GM19351 (cell line): ENCODE measurements at regions not wholly inside any gene's neighbourhood (a gene's known extent, or its start where the extent isn't known, plus 50 kb on each side); places are given as distances from the start of the nearest gene placed in this dataset.
"Not testable (repeated sequence)": the region's sequence is repeated elsewhere in the genome, so short reads cannot be mapped to it uniquely, and the experiment has no call there.

Experiments
- ATAC-seq: cut with Tn5 transposase; IDR thresholded peaks from one replicate; pipeline ENCODE4 v1.9.1; 2021; ENCODE audit warnings: mild to moderate bottlenecking, moderate library complexity; ENCODE audit not compliant: unreplicated experiment

DNA sequence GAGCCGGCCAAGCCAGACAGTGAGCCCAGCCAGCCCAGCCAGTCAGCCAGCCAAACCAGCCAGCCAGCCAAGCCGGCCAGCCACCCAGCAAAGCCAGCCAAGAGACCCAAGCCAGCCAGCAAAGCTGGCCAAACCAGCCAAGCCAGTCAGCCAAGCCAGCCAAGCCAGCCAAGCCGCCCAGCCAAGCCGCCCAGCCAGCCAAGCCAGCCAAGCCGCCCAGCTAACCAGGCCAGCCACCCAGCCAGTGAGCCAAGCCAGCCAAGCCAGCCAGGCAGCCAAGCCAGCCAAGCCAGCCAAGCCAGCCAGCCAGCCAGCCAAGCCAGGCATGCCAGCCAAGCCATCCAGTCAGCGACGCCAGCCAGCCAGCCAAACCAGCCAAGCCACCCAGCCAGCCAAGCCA lies 1596.9 kb downstream of the RPIA start:
- not testable (repeated sequence) for ATAC-seq

GRCh38 chr2:90289291-90289980 lies 1598.0 kb downstream of the RPIA start:
- not testable (repeated sequence) for ATAC-seq

GRCh38 chr2:90290701-90291100 lies 1599.2 kb downstream of the RPIA start:
- ATAC-seq: not testable (repeated sequence)

DNA sequence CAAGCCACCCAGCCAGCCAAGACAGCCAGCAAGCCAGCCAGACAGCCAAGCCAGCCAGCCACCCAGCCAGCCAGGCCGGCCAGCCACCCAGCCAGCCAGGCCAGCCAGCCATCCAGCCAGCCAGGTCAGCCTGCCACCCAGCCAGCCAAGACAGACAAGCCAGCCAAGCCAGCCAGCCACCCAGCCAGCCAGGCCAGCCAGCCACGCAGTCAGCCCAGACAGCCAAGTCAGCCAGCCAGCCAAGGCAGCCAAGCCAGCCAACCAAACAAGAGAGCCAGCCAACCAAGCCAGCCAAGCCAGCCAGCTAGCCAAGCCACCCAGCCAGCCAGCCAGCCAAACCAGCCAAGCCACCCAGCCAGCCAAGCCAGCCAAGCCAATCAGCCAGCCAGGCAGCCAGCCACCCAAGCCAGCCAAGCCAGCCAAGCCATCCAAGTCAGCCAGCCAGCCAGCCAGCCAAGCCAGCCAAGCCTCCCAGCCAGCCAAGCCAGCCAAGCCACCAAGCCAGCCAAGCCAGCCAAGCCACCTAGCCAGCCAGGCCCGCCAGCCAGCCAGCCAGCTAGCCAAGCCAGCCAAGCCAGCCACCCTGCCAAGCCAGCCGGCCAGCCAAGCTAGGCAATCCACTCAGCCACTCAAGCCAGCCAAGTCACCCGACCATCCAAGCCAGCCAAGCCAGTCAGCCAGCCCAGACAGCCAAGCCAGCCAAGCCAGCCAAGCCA lies 1599.9 kb downstream of the RPIA start:
- ATAC-seq: not testable (repeated sequence)

GRCh38 chr2:90291934-90292333 lies 1600.5 kb downstream of the RPIA start:
- not testable (repeated sequence) for ATAC-seq

DNA sequence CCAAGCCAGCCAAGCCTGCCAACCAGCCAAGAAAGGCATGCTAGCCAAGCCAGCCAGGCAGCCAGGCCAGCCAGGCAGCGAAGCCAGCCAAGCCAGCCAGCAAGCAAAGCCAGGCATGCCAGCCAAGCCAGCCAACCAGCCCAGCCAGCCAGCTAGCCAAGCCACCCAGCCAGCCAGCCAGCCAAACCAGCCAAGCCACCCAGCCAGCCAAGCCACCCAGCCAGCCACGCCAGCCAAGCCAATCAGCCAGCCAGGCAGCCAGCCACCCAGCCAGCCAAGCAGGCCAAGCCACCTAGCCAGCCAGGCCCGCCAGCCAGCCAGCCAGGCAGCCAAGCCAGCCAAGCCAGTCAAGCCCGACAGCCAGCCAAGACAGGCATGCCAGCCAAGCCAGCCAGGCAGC lies 1601.0 kb downstream of the RPIA start:
- not testable (repeated sequence) for ATAC-seq

DNA sequence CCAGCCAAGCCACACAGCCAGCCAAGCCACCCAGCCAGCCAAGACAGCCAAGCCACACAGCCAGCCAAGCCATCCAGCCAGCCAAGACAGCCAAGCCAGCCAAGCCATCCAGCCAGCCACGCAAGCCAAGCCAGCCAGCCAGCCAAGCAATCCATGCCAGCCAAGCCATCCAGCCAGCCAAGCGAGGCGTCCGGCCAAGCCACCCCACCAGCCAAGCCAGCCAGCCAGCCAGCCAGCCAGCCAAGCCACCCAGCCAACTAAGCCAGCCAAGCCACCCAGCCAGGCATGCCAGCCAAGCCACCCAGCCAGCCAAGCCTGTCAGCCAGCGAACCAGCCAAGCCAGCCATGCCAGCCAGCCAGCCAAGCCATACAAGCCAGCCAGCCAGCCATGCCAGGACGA lies 1601.8 kb downstream of the RPIA start:
- not testable (repeated sequence) for ATAC-seq

DNA sequence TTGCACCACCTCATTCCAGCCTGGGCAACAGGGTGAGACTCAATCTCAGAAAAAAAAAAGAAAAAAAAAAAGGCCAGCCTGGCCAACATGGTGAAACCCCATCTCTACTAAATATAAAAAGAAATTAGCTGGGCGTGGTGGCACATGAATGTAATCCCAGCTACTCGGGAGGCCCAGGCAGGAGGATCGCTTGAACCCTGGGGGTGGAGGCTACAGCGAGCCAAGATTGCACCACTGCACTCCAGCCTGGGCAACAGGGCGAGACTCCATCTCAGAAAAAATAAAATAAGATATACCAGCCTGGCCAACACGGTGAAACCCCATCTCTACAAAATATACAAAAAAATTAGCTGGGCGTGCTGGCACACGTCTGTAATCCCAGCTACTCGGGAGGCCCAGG lies 1602.3 kb downstream of the RPIA start:
- not testable (repeated sequence) for ATAC-seq

DNA sequence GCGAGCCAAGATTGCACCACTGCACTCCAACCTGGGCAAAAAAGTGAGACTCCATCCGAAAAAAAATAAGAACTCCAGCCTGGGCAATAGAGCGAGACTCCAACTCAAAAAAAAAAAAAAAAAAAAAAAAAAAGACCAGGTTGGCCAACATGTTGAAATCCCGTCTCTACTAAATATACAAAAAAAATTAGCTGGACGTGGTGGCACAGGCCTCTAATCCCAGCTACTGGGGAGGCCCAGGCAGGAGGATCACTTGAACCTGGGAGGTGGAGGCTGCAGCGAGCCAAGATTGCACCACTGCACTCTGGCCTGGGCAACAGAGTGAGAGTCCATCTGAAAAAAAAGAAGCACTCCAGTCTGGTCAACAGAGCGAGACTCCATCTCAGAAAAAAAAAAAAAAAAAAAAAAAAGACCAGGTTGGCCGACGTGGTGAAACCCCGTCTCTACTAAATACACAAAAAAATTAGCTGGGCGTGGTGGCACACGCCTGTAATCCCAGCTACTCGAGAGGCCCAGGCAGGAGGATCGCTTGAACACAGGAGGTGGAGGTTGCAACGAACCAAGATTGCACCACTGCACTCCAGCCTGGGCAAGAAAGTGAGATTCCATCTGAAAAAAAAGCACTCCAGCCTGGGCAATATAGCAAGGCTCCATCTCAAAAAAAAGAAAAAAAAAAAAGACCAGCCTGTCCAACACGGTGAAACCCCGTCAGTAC lies 1603.7 kb downstream of the RPIA start:
- ATAC-seq: not testable (repeated sequence)

DNA sequence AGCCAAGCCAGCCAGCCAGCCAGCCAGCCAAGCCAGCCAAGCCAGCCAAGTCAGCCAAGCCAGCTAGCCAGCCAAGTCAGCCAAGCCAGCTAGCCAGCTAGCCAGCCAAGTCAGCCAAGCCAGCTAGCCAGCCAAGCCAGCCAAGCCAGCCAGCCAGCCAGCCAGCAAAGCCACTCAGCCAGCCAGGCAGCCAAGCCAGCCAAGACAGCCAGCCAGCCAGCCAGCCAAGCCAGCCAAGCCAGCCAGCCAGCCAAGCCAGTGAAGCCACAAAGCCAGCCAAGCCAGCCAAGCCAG lies 1605.0 kb downstream of the RPIA start:
- ATAC-seq: not testable (repeated sequence)

GRCh38 chr2:90297701-90298100 lies 1606.2 kb downstream of the RPIA start:
- not testable (repeated sequence) for ATAC-seq

- not testable (repeated sequence) for ATAC-seq
Observed at GRCh38 chr2:90298126-90298755, 1606.8 kb downstream of the RPIA start.

DNA sequence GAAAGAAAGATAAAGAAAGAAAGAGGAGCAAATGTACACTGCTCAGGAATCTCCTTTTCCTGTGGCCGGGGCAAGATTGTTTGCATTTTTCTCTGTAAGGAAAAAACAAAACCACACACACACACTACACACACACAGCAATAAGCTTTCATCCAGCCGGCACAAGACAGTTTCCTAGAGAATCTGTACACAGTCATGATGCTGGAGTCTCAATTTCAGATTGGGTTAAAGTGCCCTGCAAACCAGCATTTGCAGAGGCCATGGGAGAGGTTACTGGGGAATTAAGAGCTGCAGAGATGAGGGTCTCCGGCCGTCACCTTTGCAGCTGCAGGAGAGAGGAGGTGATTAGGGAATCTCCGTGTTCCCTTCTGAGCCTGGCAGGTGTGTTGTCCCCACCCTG lies 1607.5 kb downstream of the RPIA start:
- ATAC-seq: not testable (repeated sequence)

- not testable (repeated sequence) for ATAC-seq
Observed at GRCh38 chr2:90322982-90323381, 1631.5 kb downstream of the RPIA start.

DNA sequence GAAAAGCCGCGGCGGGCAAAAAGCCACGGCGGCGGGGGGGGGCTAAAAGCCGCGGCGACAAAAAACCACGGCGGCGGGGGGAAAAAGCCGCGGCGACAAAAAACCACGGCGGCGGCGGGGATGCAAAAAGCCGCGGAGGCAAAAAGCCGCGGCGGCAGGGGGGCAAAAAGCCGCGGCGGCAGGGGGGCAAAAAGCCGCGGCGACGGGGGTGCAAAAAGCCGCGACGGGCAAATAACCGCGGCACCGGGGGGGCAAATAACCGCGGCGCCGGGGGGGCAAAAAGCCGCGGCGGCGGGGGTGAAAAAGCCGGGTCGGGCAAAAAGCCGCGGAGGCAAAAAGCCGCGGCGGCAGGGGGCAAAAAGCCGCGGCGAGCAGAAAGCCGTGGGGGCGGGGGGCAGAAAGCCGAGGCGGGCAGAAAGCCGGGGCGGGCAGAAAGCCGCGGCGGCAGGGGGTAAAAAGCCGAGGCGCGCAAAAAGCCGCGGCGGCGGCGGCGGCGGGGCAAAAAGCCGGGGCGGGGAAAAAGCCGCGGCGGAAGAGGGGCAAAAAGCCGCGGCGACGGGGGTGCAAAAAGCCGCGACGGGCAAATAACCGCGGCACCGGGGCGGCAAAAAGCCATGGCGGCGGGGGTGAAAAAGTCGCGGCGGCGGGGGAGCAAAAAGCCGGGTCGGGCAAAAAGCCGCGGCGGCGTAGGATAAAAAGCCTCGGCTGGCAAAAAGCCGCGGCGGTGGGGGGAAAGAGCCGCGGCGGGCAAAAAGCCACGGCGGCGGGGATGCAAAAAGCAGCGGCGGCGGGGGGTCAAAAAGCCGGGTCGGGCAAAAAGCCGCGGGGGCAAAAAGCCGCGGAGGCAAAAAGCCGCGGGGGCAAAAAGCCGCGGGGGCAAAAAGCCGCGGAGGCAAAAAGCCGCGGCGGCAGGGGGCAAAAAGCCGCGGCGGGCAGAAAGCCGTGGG lies 1632.4 kb downstream of the RPIA start:
- ATAC-seq: not testable (repeated sequence)

- not testable (repeated sequence) for ATAC-seq
Observed at GRCh38 chr2:90324672-90325071, 1633.2 kb downstream of the RPIA start.

DNA sequence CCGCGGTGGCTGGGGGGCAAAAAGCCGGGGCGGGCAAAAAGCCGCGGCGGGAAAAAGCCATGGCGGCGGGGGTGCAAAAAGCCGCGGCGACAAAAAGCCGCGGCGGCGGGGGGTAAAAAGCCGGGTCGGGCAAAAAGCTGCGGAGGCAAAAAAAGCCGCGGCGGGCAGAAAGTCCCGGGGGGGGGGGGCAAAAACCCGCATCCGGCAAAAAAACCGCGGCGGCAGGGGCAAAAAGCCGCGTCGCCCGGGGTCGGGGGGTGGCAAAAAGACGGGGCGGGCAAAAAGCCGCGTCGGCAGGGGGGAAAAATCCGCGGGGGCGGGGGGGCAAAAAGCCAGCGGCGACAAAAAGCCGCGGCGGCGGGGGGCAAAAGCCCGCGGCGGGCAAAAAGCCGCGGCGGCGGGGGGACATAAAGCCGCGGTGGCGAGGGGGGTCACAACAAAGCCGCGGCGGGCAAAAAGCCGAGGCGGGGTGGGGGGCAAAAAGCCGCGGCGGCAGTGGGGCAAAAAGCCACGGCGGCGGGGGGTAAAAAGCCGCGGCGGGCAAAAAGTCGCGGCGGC lies 1634.4 kb downstream of the RPIA start:
- ATAC-seq: not testable (repeated sequence)

DNA sequence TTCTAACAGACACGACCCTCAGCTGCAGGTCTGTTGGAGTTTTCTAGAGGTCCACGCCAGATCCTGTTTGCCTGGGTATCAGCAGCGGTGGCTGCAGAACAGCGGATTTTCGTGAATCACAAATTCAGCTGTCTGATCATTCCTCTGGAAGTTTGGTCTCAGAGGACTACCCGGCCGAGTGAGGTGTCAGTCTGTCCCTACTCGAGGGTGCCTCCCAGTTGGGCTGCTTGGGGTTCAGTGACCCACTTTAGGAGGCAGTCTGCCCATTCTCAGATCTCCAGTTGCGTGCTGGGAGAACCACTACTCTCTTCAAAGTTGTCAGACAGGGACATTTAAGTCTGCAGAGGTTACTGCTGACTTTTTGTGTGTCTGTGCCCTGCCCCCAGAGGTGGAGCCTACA lies 1664.1 kb downstream of the RPIA start:
- not testable (repeated sequence) for ATAC-seq

DNA sequence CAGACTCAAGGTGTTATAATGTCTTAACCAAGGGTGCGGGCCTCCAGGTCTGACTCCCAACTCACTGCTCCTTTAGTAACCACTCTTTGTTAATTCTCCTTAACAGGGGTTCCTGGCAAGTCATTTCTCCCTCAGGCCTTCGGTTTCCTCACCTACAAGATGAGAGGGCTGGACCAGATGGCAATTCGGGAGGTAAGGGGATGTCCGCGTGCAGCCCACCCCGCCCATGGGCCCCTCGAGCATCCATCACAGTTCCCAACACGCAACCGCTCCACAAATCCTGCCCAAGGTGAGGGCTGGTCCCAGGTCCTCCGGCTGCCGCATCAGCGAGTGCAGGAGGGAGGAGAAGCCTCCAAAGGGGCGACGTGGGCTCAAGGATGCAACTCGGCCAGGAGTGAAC lies 1667.9 kb downstream of the RPIA start:
- not testable (repeated sequence) for ATAC-seq
